MM.1S (cell line): ENCODE measurements at regions not wholly inside any gene's neighbourhood (a gene's known extent, or its start where the extent isn't known, plus 50 kb on each side); places are given as distances from the start of the nearest gene placed in this dataset.

ENCODE experiments used
- CTCF ChIP-seq: fragments of 300-600 bp; sonication (generic); IDR thresholded peaks from 2 replicates; pipeline ENCODE4 v1.5.1; 2016; ENCODE audit warnings: antibody characterized with exemption, low read length, mixed read lengths
- EZH2 ChIP-seq: fragments of 300-600 bp; sonication (generic); optimal IDR thresholded peaks from 2 replicates; pipeline ENCODE3; 2017; ENCODE audit warnings: low read depth, mild to moderate bottlenecking, antibody characterized with exemption, low read length, mixed read lengths
- EZH2phosphoT487 ChIP-seq: fragments of 300-600 bp; sonication (generic); IDR thresholded peaks from 2 replicates; pipeline ENCODE4 v1.6.1; 2018; ENCODE audit warnings: antibody characterized with exemption, low read length

DNA sequence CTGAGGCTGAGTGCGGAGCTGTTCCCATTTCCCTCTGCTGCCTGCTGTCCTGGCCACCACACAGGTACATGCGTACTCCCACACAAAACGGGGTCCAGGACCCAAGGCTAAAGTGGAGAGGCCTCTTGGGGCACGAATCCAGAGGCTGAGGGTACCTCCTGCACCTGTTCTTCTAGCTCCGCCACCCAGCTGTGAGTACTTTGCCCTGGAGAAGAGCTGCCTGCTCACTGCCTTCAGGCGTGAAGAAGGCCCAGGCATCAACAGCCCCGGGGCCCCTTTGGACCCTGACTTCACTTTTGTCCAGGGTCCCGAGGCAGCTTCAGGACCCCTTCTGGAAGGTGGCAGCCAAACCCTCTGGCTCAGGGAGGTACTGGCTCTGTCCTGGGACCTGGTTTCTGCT is 88.6 kb downstream of the HIF1AN start:
- TF ChIP-seq CTCF (no peak), EZH2 (no peak), EZH2phosphoT487 (no peak)
